GM19035 (cell line): ENCODE measurements at regions not wholly inside any gene's neighbourhood (a gene's known extent, or its start where the extent isn't known, plus 50 kb on each side); places are given as distances from the start of the nearest gene placed in this dataset.
"Not testable (repeated sequence)": the region's sequence is repeated elsewhere in the genome, so short reads cannot be mapped to it uniquely, and the experiment has no call there.

Experiments
- ATAC-seq: cut with Tn5 transposase; IDR thresholded peaks from one replicate; pipeline ENCODE4 v1.9.1; 2021; ENCODE audit not compliant: unreplicated experiment

- no peak for ATAC-seq
Measured at GRCh38 chr3:80000022-80000421, 232.2 kb upstream of the ROBO1 start.

DNA sequence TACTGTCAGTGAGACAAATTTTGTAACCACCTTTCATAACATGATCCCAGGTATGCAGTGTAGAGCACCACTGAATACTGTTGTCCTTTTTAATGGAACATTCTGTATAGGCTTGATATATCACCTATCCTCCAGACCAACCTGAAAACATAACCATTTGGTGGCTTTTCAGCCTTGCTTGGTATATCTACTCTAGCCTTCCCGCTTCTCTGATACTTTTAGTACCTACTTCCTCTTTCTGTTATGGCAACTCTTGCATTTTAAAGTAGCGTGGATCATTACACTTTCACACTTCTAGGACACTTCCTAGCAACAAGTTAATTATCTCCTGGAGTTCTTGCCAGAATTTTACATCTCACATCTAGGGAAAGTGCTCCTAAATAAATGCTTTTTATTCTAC, 226.6 kb upstream of the ROBO1 start:
- ATAC-seq, result no peak

GRCh38 chr3:79986338-79986737, 218.5 kb upstream of the ROBO1 start:
- no peak for ATAC-seq

DNA sequence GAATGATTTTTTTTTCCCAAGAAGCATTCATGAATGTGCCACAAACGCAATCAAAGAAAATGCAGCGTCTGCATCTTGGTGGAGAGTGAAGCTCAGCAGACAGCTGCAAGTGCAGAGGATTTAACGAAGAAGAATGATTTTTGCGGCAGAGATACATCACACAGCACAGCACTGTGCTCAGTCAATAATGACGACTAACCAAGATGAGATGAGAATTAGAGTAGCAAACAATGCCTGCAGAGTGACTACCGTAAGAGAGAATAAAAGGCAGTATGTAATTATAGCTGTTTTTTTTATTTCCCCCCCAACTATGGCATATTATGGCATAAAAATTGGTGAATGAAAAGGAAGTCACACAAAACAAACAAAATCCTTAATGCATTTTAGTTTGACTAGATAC, 218.0 kb upstream of the ROBO1 start:
- ATAC-seq, result no peak

DNA sequence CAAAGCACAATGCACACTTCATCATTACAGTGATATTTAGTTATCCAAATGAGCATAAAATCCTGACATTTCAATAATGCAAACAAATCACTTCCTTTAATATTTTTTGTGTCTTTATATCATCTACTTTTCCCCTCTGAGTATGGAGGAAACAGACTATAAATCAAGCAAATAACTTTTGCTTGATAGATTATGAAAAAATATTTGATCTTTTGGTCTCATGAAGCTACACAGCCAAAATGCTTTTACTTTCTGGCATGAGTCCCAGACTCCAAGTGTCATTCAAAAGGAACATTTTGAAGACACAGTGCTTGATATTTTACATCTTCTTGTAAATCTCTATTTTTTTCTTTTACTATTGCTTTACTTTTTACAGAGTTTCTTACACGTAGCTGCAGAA, 215.3 kb upstream of the ROBO1 start:
- no peak for ATAC-seq

DNA sequence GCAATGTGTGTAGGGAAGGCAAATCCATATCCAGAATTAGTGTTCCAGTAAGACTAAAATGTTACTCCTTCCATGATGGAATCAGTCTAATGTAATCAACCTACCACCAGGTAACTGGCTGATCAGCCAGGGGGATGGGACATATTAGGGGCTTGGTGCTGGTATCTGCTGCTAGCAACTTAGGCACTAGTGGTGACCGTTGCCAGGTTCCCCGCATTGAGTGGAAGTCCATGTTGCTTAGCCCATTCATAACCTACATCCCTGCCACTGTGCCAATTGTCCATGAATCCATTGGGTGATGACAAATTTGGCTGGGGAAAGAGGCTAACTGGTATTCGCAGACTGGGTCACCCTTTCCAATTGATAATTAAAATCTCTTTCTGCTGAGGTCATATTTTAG, 212.2 kb upstream of the ROBO1 start:
- no peak for ATAC-seq

DNA sequence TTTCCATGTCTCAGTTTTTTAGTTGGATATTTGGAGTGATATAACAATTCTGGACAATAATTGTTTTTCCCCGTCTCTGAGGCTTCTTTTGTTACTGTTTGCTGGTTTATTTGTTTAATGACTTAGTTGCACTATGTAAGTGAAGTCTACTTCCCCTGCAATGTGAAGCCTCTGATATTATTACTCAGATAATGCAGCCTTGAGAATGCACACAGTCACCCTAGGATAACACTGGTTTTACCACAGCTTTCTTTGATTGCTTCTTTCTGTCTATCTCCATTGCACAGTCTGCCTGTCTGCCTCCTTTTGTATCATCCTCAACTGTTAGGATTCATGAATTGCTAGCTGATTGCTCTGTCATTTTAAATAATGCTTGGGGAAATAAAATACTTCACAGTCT, 208.7 kb upstream of the ROBO1 start:
- no peak for ATAC-seq

- no peak for ATAC-seq
Measured at GRCh38 chr3:79973917-79974595, 206.3 kb upstream of the ROBO1 start.

GRCh38 chr3:79973482-79973881, 205.7 kb upstream of the ROBO1 start:
- no peak for ATAC-seq

- ATAC-seq, result no peak
Measured at GRCh38 chr3:79968418-79968817, 200.6 kb upstream of the ROBO1 start.

GRCh38 chr3:79960594-79960993, 192.8 kb upstream of the ROBO1 start:
- no peak for ATAC-seq

- ATAC-seq, result no peak
Measured at GRCh38 chr3:79957066-79957465, 189.3 kb upstream of the ROBO1 start.

DNA sequence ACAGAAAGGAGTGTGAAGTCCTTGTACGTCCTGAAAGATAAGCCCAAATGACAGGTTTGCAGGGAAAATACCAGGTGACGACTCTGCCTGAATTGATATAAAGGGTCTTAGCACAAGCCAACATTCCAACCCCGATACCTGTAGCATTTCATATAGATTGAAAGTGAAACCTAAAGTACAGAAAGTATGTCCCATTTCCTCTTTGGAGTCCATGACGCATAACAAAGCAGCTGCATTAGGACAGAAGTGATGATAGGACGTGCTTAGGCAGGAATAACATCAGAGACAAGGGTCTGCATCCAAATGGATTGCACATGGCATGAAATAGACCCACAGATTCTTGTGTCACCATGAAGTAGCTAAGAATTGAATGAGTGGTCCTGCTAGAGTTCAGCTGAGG, 187.0 kb upstream of the ROBO1 start:
- no peak for ATAC-seq

DNA sequence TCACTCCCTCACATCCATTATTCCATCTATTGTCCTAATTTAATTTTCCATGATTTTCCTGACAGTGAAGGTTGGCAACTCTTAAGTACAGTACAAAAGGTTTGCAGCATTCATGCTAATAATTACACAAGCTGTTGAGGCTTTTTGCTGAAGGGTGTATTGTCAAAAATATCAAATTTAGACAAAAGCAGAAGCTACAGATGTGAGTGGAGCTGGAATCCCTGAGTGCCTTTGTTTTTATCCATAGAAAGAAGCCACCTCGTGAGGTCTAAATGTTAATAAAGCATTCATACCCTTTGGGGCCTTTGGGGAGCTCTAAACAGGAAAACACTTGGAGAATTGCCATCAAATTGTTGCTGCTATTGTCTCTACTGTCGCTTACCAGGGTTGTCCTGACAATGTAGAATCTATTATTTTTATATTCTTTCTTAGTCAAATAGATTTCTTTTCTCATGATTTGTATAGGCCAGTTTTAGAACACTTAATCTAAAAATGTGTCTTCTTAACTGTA, 185.8 kb upstream of the ROBO1 start:
- no peak for ATAC-seq

DNA sequence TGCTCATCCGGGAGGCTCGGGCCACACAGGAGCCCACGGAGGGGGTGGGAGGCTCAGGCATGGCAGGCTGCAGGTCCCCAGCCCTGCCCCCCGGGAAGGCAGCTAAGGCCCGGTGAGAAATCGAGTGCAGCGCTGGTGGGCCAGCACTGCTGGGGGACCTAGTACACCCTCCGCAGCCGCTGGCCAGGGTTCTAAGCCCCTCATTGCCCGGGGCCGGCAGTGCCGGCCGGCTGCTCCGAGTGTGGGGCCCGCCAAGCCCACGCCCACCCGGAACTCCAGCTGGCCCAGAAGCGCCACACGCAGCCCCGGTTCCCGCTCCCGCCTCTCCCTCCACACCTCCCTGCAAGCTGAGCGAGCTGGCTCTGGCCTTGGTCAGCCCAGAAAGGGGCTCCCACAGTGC, 183.6 kb upstream of the ROBO1 start:
- ATAC-seq, result not testable (repeated sequence)

- no peak for ATAC-seq
Measured at GRCh38 chr3:79947957-79948356, 180.2 kb upstream of the ROBO1 start.

- ATAC-seq, result no peak
Measured at GRCh38 chr3:79947469-79947868, 179.7 kb upstream of the ROBO1 start.

DNA sequence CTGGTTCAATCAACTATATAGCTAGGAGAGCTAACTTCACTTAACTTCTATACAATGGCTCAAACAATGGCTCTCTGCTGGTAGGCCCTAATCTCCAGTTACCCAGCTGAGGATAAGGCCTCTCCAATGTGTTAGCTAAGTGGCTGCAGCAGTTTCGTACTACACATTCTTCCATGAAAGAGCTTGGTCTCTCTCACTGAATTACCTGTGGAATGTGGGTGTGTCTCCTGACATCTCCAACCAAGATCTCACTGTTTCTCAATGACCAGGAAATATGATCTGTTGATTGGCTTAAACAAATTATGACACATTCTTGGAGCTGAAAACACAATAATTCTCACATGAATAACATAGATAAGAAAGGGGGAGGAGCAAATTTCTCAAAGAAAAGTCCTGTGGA, 169.8 kb upstream of the ROBO1 start:
- no peak for ATAC-seq

DNA sequence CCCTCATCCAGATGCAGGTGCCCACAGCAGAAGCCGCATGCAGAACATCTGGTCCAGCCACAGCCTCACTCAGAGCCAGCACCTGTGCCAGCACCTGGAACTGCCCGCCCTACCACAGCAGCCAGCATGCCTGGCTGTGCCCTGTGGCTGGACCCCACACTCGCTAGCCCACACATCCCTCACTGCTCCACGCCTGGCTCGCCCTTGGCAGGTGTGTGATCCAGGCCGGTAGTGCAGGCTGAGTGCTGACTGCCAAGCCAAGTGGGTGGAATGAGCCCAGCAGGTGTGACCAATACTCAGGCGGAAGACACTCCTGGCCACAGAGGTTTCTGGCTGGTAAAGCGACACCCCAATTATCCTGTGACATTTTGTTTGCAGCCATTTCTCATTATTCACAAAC, 162.4 kb upstream of the ROBO1 start:
- ATAC-seq, result no peak

DNA sequence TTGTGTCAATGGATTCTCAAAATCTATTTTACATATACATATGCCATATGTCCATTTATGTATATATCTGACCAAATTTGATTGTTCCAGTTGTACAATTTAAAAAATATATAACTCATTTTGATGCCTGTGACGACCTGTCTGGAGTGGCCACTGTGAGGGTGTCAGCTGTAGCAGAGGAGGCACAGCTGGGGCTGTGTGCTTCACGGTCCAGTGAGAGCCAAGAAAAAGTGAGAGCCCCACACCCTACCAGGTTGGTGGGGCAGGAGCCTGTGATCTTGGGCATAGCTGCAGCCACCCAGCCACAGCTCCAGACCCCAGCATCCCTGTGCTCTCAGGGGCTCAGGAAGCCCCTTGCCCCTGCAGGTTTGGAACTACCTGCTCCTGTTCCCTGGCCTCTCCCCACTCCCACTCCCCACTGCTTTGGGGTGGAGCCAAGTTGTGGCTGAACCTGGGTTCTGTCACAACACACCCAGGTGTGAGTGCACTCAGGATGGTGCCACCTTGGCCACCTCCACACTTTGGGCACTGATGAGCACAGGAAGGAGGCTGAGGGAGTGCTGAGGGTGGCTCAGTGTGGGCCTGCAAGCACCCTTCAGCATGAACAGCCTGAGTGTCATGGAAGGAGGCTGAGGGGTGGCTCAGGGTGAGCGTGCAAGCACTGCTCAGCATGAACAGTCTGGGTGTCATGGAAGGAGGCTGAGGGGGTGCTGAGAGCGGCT, 161.1 kb upstream of the ROBO1 start:
- no peak for ATAC-seq

GRCh38 chr3:79926522-79926921, 158.7 kb upstream of the ROBO1 start:
- no peak for ATAC-seq

DNA sequence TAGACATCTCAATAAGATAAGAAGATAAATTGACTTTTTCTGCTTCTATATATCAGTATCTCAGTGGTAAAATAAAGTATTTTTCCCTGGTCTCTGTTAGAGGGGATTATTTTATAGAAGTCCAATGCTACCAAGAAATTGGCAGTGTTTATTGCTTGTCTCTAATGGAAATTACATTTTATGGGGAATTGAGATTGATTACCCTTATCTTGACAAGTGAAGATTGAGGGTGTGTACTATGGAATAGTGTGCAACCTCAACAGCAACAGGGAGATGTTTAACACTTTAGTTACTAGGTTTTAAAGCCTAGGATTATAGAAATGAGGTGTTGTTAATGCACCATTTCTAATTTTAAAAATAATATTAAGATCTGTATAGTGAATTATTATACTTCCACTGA, 154.8 kb upstream of the ROBO1 start:
- no peak for ATAC-seq

- ATAC-seq, result no peak
Measured at GRCh38 chr3:79917561-79917960, 149.8 kb upstream of the ROBO1 start.
